K562 (cell line): ENCODE measurements at regions not wholly inside any gene's neighbourhood (a gene's known extent, or its start where the extent isn't known, plus 50 kb on each side); places are given as distances from the start of the nearest gene placed in this dataset.

Experiments used
- ATAC-seq: fragments of 200-7000 bp; cut with Tn5 transposase; 3 replicates; pipeline ENCODE4 v1.9.1; 2020; ENCODE audit warnings: moderate library complexity
- BruUV-seq: library from RNA; stranded (reverse); fragments of 400-500 nt; replicated peaks from 2 replicates; lab custom pipeline; 2021; lab: Mats Ljungman, UMichigan
- CTCF ChIA-PET: fragments of 300-600 bp; formaldehyde crosslinking; extraction: SDS; loops from one replicate; lab custom pipeline; 2021; ENCODE audit warnings: low intra/inter-chr PET ratio; lab: Yijun Ruan, JAX
- POLR2A ChIA-PET: fragments of 300-600, 350-650 bp; sonication (Branson Sonifier 250); formaldehyde crosslinking; extraction: SDS; loops from one replicate; lab custom pipeline; 2021; ENCODE audit warnings: antibody characterized with exemption, inconsistent platforms; lab: Yijun Ruan, JAX
- DNase-seq, 4 experiments: peaks; one replicate each; pipeline versions ENCODE4 v3.0.0 to v3.0.0-alpha.2; 2011 to 2018; ENCODE audit warnings: low spot score in 3 of 4, mixed read lengths in 3 of 4; ENCODE audit errors: extremely low read depth in 1 of 4
- FAIRE-seq: peaks from 2 replicates; lab custom pipeline; 2011; peaks lifted over from hg19 to GRCh38; lab: Jason Lieb, UNC
- H2AFZ ChIP-seq: 2 replicates; pipeline ENCODE4 v1.6.0; 2011; ENCODE audit warnings: low read depth, low read length, control low read depth, inconsistent platforms
- H3K27ac ChIP-seq: fragments of 200-600 bp; 3 replicates; pipeline ENCODE4 v1.8.0; 2011; ENCODE audit warnings: low read depth, mild to moderate bottlenecking, control low read depth, inconsistent platforms, low read length, moderate library complexity, mixed read lengths; ENCODE audit errors: extremely low read depth
- H3K27me3 ChIP-seq, 2 experiments: fragments of 300-600 bp in 1 of 2; 2 replicates in 1 of 2; 3 replicates in 1 of 2; pipeline versions ENCODE4 v1.6.0 to v1.8.0; 2011; ENCODE audit warnings: inconsistent platforms in 2 of 2, low read length in 2 of 2, mild to moderate bottlenecking in 1 of 2, mixed read lengths in 1 of 2, moderate library complexity in 1 of 2; ENCODE audit not compliant: control insufficient read depth in 2 of 2, insufficient read depth in 2 of 2
- H3K36me3 ChIP-seq: fragments of 300-600 bp; 3 replicates; pipeline ENCODE4 v1.8.0; 2011; ENCODE audit warnings: mild to moderate bottlenecking, low read length, inconsistent platforms; ENCODE audit not compliant: control insufficient read depth, insufficient read depth
- H3K4me1 ChIP-seq, 2 experiments: fragments of 200-600 bp in 1 of 2; replicated peaks in 1 of 2; 2 replicates in 1 of 2; 3 replicates in 1 of 2; pipeline versions ENCODE4 v1.5.1 to v1.8.0; 2011; ENCODE audit warnings: inconsistent platforms in 2 of 2, low read length in 2 of 2, mild to moderate bottlenecking in 1 of 2, mixed read lengths in 1 of 2, moderate library complexity in 1 of 2; ENCODE audit not compliant: control insufficient read depth in 2 of 2, insufficient read depth in 2 of 2
- H3K4me2 ChIP-seq: 2 replicates; pipeline ENCODE4 v1.6.1; 2011; ENCODE audit warnings: low read length, control low read depth, inconsistent platforms, mixed read lengths; ENCODE audit not compliant: insufficient read depth
- H3K4me3 ChIP-seq: fragments of 200-600 bp; sonication (generic), shearing (Covaris generic); 2 replicates; pipeline ENCODE4 v1.5.1; 2016; ENCODE audit warnings: control low read depth, inconsistent platforms
- H3K79me2 ChIP-seq: fragments of 200-600 bp; 3 replicates; pipeline ENCODE4 v1.8.0; 2011; ENCODE audit warnings: low read length, inconsistent platforms; ENCODE audit not compliant: control insufficient read depth, insufficient read depth
- H3K9ac ChIP-seq, 2 experiments: 2 replicates each; pipeline versions ENCODE4 v1.6.0 to v1.6.1; 2011; ENCODE audit warnings: low read depth in 2 of 2, low read length in 2 of 2, control low read depth in 1 of 2, inconsistent platforms in 1 of 2, mild to moderate bottlenecking in 1 of 2, mixed read lengths in 1 of 2; ENCODE audit not compliant: insufficient read depth in 1 of 2
- H3K9me1 ChIP-seq: one replicate; pipeline ENCODE4 v1.6.0; 2011; ENCODE audit warnings: inconsistent platforms, mild to moderate bottlenecking, low read length, moderate library complexity; ENCODE audit not compliant: control insufficient read depth, insufficient read depth
- H3K9me3 ChIP-seq: replicated peaks from 2 replicates; pipeline ENCODE4 v1.5.1; 2011; ENCODE audit warnings: low read depth, low read length, inconsistent platforms; ENCODE audit not compliant: control insufficient read depth, insufficient read depth
- H4K20me1 ChIP-seq: replicated peaks from 2 replicates; pipeline ENCODE4 v1.6.1; 2011; ENCODE audit warnings: low read length, inconsistent platforms, mixed read lengths; ENCODE audit not compliant: control insufficient read depth, insufficient read depth
- CBFB ChIP-seq: sonication (generic); formaldehyde crosslinking; IDR thresholded peaks from 2 replicates; pipeline ENCODE4 v1.4.0; 2020; ENCODE audit warnings: mild to moderate bottlenecking, missing genetic modification reagents
- ETV6 ChIP-seq, 3 experiments: fragments of 150-350 bp in 1 of 3; sonication (generic) in 1 of 3; formaldehyde crosslinking in 1 of 3; IDR thresholded peaks; 2 replicates each; pipeline versions ENCODE4 v1.6.1 to v1.8.0; 2014 to 2022; ENCODE audit warnings: borderline replicate concordance in 2 of 3, low read depth in 2 of 3, antibody characterized with exemption in 1 of 3, low read length in 1 of 3, mild to moderate bottlenecking in 1 of 3, missing genetic modification reagents in 1 of 3
- ZEB2 ChIP-seq: fragments of 450-650 bp; IDR thresholded peaks from 2 replicates; pipeline ENCODE4 v1.6.1; 2016
- ZNF384 ChIP-seq: IDR thresholded peaks from 2 replicates; pipeline ENCODE4 v1.6.1; 2012; ENCODE audit warnings: low read depth, low read length, improper control_type of control experiment
- WGBS: fragments of 100-300 bp; shearing (Covaris generic); methylation state at CpG from one replicate; pipeline ENCODE4 v1.1.6; 2016; ENCODE audit warnings: low coverage, mixed read lengths; ENCODE audit not compliant: insufficient coverage; ENCODE audit errors: missing lambda C conversion rate; 5-methylcytosine and 5-hydroxymethylcytosine counted together
- in situ Hi-C: fragments of 300-500 bp; cut with MboI; formaldehyde crosslinking; loops from 4 replicates; pipeline ENCODE4 v1.15.0; 2018; ENCODE audit warnings: inconsistent platforms, mixed read lengths
- intact Hi-C: fragments of 100-400 bp; cut with micrococcal nuclease; formaldehyde crosslinking; loops from 2 replicates; pipeline ENCODE4 v1.14.2; 2022
- TF ChIP-seq, protein P1 (sequence below): IDR thresholded peaks from 2 replicates; pipeline ENCODE4 v1.6.1; 2011; ENCODE audit warnings: borderline replicate concordance, low read depth, mild to moderate bottlenecking, moderate library complexity, low read length; ENCODE audit not compliant: insufficient read depth, poor library complexity, severe bottlenecking
- TF ChIP-seq, protein P2 (sequence below): fragments of 250-450 bp; sonication (Bioruptor Pico); IDR thresholded peaks from 2 replicates; pipeline ENCODE4 v1.5.0; 2021

DNA sequence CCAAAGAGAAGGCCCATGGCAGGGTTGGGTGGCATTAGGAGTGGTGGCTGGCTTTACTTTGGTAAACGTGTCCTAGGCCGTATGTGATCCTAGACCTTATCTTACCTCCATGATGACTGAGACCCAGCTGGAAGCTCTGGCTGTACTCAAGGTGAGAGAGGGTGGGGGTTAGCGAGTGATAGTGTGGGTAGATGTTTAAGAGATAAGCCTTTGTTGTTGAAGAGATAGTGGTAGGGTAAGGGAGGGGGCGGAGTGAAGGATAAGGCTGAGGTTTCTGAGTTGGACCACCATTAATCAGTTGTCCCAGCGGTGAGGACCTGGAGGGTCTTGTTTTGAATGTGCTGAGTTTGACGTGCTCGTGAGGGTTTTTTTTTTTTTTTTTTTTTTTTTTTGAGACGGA is 61.5 kb upstream of the ULK4 start:
- CTCF ChIA-PET, result no interaction called here
- Histone ChIP-seq H4K20me1 (peaks cover 24% of the 10 kb centered on the region; the same call in 1 of the 2 replicates), H3K4me3 (no peak overlapping the region), H3K9me1 (no peaks in the 10 kb centered on the region), H3K9ac (no peak overlapping the region), H3K9me3 (no peaks in the 10 kb centered on the region), H3K79me2 (peaks cover 78% of the 10 kb centered on the region), H3K4me2 (peak overlapping the region; percentile 21; the same call in 1 of the 2 replicates), H3K4me1 (peaks cover 25 to 31% of the 10 kb centered on the region in 2 experiments), H3K36me3 (no peaks in the 10 kb centered on the region), H3K27me3 (no peaks in the 10 kb centered on the region), H2AFZ (no peak overlapping the region), H3K27ac (no peak overlapping the region)
- POLR2A ChIA-PET, result interaction anchor here (0.6 to 2.1 kb wide), 3 partner anchors 11 to 162 kb away, joined by 3 to 8 read pairs (median 3); no protein-coding TSS in a partner anchor
- ATAC-seq (peak; percentile 20; the same call in 2 of the 3 replicates), DNase-seq (peak in 1 of 4 experiments; percentile 33), FAIRE-seq (no peak)
- intact Hi-C loops (no loop called here), in situ Hi-C loops (no loop called here)
- WGBS, result 24% methylated on average over 6 of the region's 8 CpGs
- BruUV-seq, result no TSS peak
- TF ChIP-seq CBFB (CRISPR knock-in tag) (no peak), ETV6 (IDR thresholded peaks at IDR 0.05; ENCODE audit: borderline replicate concordance in 1 of 2, low read depth in 2 of 2, low read length in 1 of 2) (no peak), ETV6 (CRISPR knock-in tag; IDR thresholded peaks at IDR 0.05; ENCODE audit: borderline replicate concordance) (no peak), ZNF384 (peak; percentile 46; the same call in 1 of the 2 replicates), ZEB2 (peak; percentile 61)
- TF ChIP-seq, protein P1, sequence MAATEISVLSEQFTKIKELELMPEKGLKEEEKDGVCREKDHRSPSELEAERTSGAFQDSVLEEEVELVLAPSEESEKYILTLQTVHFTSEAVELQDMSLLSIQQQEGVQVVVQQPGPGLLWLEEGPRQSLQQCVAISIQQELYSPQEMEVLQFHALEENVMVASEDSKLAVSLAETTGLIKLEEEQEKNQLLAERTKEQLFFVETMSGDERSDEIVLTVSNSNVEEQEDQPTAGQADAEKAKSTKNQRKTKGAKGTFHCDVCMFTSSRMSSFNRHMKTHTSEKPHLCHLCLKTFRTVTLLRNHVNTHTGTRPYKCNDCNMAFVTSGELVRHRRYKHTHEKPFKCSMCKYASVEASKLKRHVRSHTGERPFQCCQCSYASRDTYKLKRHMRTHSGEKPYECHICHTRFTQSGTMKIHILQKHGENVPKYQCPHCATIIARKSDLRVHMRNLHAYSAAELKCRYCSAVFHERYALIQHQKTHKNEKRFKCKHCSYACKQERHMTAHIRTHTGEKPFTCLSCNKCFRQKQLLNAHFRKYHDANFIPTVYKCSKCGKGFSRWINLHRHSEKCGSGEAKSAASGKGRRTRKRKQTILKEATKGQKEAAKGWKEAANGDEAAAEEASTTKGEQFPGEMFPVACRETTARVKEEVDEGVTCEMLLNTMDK, result no peak
- TF ChIP-seq, protein P2, sequence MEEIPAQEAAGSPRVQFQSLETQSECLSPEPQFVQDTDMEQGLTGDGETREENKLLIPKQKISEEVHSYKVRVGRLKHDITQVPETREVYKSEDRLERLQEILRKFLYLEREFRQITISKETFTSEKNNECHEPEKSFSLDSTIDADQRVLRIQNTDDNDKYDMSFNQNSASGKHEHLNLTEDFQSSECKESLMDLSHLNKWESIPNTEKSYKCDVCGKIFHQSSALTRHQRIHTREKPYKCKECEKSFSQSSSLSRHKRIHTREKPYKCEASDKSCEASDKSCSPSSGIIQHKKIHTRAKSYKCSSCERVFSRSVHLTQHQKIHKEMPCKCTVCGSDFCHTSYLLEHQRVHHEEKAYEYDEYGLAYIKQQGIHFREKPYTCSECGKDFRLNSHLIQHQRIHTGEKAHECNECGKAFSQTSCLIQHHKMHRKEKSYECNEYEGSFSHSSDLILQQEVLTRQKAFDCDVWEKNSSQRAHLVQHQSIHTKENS (CRISPR knock-in tag), result no peak
